GM23338 (cell line): ENCODE measurements at regions not wholly inside any gene's neighbourhood (a gene's known extent, or its start where the extent isn't known, plus 50 kb on each side); places are given as distances from the start of the nearest gene placed in this dataset.

Experiments used
- ATAC-seq: fragments of 200-7000 bp; cut with Tn5 transposase; 3 replicates; pipeline ENCODE4 v1.9.1; 2020
- DNase-seq: peaks from one replicate; pipeline ENCODE4 v3.0.0-alpha.2; 2015; ENCODE audit warnings: low spot score
- H2AFZ ChIP-seq: fragments of 200-600 bp; sonication (generic); 2 replicates; pipeline ENCODE4 v1.8.0; 2016; ENCODE audit warnings: antibody characterized with exemption, mild to moderate bottlenecking, moderate library complexity
- H3F3A ChIP-seq: fragments of 200-600 bp; sonication (generic); replicated peaks from 2 replicates; pipeline ENCODE4 v1.8.0; 2017; ENCODE audit warnings: antibody characterized with exemption, mixed run types, low read depth
- H3K27ac ChIP-seq: fragments of 200-600 bp; sonication (generic); 2 replicates; pipeline ENCODE4 v1.6.1; 2016; ENCODE audit warnings: low read depth
- H3K27me3 ChIP-seq: fragments of 200-600 bp; sonication (generic); 2 replicates; pipeline ENCODE4 v1.8.0; 2016; ENCODE audit warnings: mild to moderate bottlenecking, mixed run types, moderate library complexity; ENCODE audit not compliant: insufficient read depth
- H3K36me3 ChIP-seq: fragments of 200-600 bp; sonication (generic); 2 replicates; pipeline ENCODE4 v1.8.0; 2016; ENCODE audit warnings: mild to moderate bottlenecking; ENCODE audit not compliant: insufficient read depth
- H3K4me1 ChIP-seq: fragments of 200-600 bp; sonication (generic); 2 replicates; pipeline ENCODE4 v1.8.0; 2016; ENCODE audit warnings: mild to moderate bottlenecking, moderate library complexity; ENCODE audit not compliant: insufficient read depth
- H3K4me2 ChIP-seq: fragments of 200-600 bp; sonication (generic); 2 replicates; pipeline ENCODE4 v1.7.1; 2017; ENCODE audit warnings: mixed run types
- H3K4me3 ChIP-seq: fragments of 200-600 bp; sonication (generic); 2 replicates; pipeline ENCODE4 v1.6.1; 2016; ENCODE audit warnings: mixed run types
- H3K79me2 ChIP-seq: fragments of 200-600 bp; sonication (generic); replicated peaks from 2 replicates; pipeline ENCODE4 v1.8.0; 2017; ENCODE audit warnings: mild to moderate bottlenecking; ENCODE audit not compliant: insufficient read depth
- H3K9me2 ChIP-seq: fragments of 200-600 bp; sonication (generic); 2 replicates; pipeline ENCODE4 v1.8.0; 2017; ENCODE audit not compliant: insufficient read depth
- H4K20me1 ChIP-seq: fragments of 200-600 bp; sonication (generic); replicated peaks from 2 replicates; pipeline ENCODE4 v1.8.0; 2017; ENCODE audit warnings: mild to moderate bottlenecking; ENCODE audit not compliant: insufficient read depth
- H3K27ac Mint-ChIP-seq: 2 replicates; pipeline ENCODE4 v1.8.0; 2020; ENCODE audit warnings: inconsistent platforms, mild to moderate bottlenecking, moderate library complexity, mixed read lengths
- H3K27me3 Mint-ChIP-seq: 3 replicates; pipeline ENCODE4 v1.8.0; 2022; ENCODE audit warnings: low read depth, mild to moderate bottlenecking, moderate library complexity, mixed read lengths, inconsistent platforms; ENCODE audit not compliant: insufficient read depth, poor library complexity
- H3K36me3 Mint-ChIP-seq: 3 replicates; pipeline ENCODE4 v1.8.0; 2021; ENCODE audit warnings: low read depth, mild to moderate bottlenecking, inconsistent platforms, moderate library complexity, mixed read lengths
- H3K4me1 Mint-ChIP-seq: 3 replicates; pipeline ENCODE4 v1.8.0; 2020; ENCODE audit warnings: mild to moderate bottlenecking, inconsistent platforms, mixed read lengths
- H3K4me3 Mint-ChIP-seq: 3 replicates; pipeline ENCODE4 v1.8.0; 2021; ENCODE audit warnings: moderate library complexity, mild to moderate bottlenecking, inconsistent platforms, mixed read lengths
- H3K9me3 Mint-ChIP-seq: 3 replicates; pipeline ENCODE4 v1.8.0; 2020; ENCODE audit warnings: moderate library complexity, mild to moderate bottlenecking, inconsistent platforms, mixed read lengths
- CREB1 ChIP-seq: fragments of 250-450 bp; sonication (Bioruptor Pico); IDR thresholded peaks from 2 replicates; pipeline ENCODE4 v1.5.0; 2020; ENCODE audit warnings: low read depth, mild to moderate bottlenecking, moderate library complexity
- CTCF ChIP-seq, 2 experiments: fragments of 200-600 bp in 1 of 2; sonication (generic) in 1 of 2; conservative IDR thresholded peaks; 2 replicates each; pipeline versions ENCODE4 v1.5.1 to v1.6.1; 2016 to 2017; ENCODE audit warnings: antibody characterized with exemption in 2 of 2, low read depth in 2 of 2, mild to moderate bottlenecking in 2 of 2, moderate library complexity in 1 of 2
- ETS1 ChIP-seq: IDR thresholded peaks from 2 replicates; pipeline ENCODE4 v1.6.1; 2016; ENCODE audit warnings: antibody characterized with exemption
- EZH2 ChIP-seq: fragments of 200-600 bp; sonication (generic); IDR thresholded peaks from one replicate; pipeline ENCODE4 v1.8.0; 2017; ENCODE audit warnings: antibody characterized with exemption, mild to moderate bottlenecking, low read depth; ENCODE audit not compliant: unreplicated experiment
- EZH2phosphoT487 ChIP-seq: fragments of 200-600 bp; sonication (generic); IDR thresholded peaks from one replicate; pipeline ENCODE4 v1.8.1; 2018; ENCODE audit warnings: antibody characterized with exemption; ENCODE audit not compliant: unreplicated experiment
- JUNB ChIP-seq: IDR thresholded peaks from one replicate; pipeline ENCODE4 v1.6.1; 2016; ENCODE audit warnings: antibody characterized with exemption; ENCODE audit not compliant: unreplicated experiment
- NANOG ChIP-seq: IDR thresholded peaks from 2 replicates; pipeline ENCODE4 v1.6.1; 2016; ENCODE audit warnings: antibody characterized with exemption, borderline replicate concordance
- POLR2AphosphoS5 ChIP-seq: IDR thresholded peaks from 2 replicates; pipeline ENCODE4 v1.6.1; 2016; ENCODE audit warnings: antibody characterized with exemption, low read depth
- REST ChIP-seq: IDR thresholded peaks from one replicate; pipeline ENCODE4 v1.6.1; 2018; ENCODE audit warnings: antibody characterized with exemption; ENCODE audit not compliant: unreplicated experiment
- STAT1 ChIP-seq: IDR thresholded peaks from one replicate; pipeline ENCODE4 v1.6.1; 2016; ENCODE audit warnings: antibody characterized with exemption; ENCODE audit not compliant: unreplicated experiment
- ZNF114 ChIP-seq: fragments of 250-450 bp; sonication (Bioruptor Pico); IDR thresholded peaks from 2 replicates; pipeline ENCODE4 v1.5.0; 2020; ENCODE audit warnings: mild to moderate bottlenecking, moderate library complexity
- ZNF331 ChIP-seq: fragments of 250-450 bp; sonication (Bioruptor Pico); IDR thresholded peaks from 2 replicates; pipeline ENCODE4 v1.5.0; 2020; ENCODE audit warnings: low read depth, mild to moderate bottlenecking, moderate library complexity
- ZNF462 ChIP-seq: fragments of 250-450 bp; sonication (Bioruptor Pico); IDR thresholded peaks from 2 replicates; pipeline ENCODE4 v1.5.0; 2020; ENCODE audit warnings: mild to moderate bottlenecking, moderate library complexity

DNA sequence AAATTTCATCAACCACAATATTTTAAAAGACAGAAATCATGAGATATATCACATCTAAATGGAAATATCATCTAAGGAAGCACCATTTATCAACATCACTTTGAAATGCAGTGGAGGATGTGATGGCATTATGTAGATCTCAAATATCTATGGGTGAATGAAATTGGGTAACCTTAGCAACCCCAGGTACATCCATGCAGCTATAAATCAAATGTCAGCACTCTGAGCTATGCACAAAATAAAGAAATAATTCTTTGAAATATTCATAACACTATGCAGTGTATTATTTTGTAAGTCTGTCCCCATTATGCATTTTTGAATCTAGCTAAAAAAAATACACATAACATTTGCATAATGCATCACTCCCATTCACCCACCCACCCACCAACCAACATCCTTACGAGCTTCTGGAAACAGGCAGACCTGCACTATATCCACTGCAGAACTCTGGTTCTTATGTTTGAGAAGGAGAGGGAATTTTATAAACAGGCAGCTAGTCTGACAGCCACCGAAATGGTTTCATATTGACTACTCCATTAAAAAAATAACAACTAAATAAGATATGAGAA, 186.8 kb downstream of the SHOX2 start:
- no peak for TF ChIP-seq STAT1
- TF ChIP-seq ETS1, result no peak
- TF ChIP-seq JUNB, result no peak
- TF ChIP-seq EZH2, result no peak
- no peak for TF ChIP-seq CTCF (conservative IDR thresholded peaks at IDR 0.05; ENCODE audit: low read depth in 2 of 2)
- TF ChIP-seq REST, result no peak
- no peak for TF ChIP-seq ZNF462 (CRISPR knock-in tag)
- TF ChIP-seq ZNF331 (CRISPR knock-in tag), result no peak
- TF ChIP-seq POLR2AphosphoS5, result no peak
- no peak for TF ChIP-seq EZH2phosphoT487
- no peak for TF ChIP-seq NANOG
- TF ChIP-seq ZNF114 (CRISPR knock-in tag), result no peak
- TF ChIP-seq CREB1 (CRISPR knock-in tag), result no peak
- H3K4me1 Mint-ChIP-seq, result peaks cover 7% of the 10 kb centered on the region
- H3F3A ChIP-seq, result no peaks in the 10 kb centered on the region
- no peak overlapping the region for H2AFZ ChIP-seq
- no peaks in the 10 kb centered on the region for H3K36me3 Mint-ChIP-seq
- DNase-seq (no peak), ATAC-seq (no peak)
- no peak overlapping the region for H3K27ac Mint-ChIP-seq
- no peaks in the 10 kb centered on the region for H3K36me3 ChIP-seq
- no peak overlapping the region for H3K4me3 ChIP-seq
- no peak overlapping the region for H3K4me2 ChIP-seq
- H3K9me3 Mint-ChIP-seq, result no peaks in the 10 kb centered on the region
- peaks cover 7% of the 10 kb centered on the region for H3K4me1 ChIP-seq
- H3K27ac ChIP-seq, result no peak overlapping the region
- H3K4me3 Mint-ChIP-seq, result no peak overlapping the region
- no peaks in the 10 kb centered on the region for H3K27me3 Mint-ChIP-seq
- no peaks in the 10 kb centered on the region for H3K79me2 ChIP-seq
- H3K9me2 ChIP-seq, result peaks cover 13% of the 10 kb centered on the region; the same call in 1 of the 2 replicates
- H3K27me3 ChIP-seq, result no peaks in the 10 kb centered on the region
- H4K20me1 ChIP-seq, result no peaks in the 10 kb centered on the region
